ENCODE measurements at regions not wholly inside any gene's neighbourhood (a gene's known extent, or its start where the extent isn't known, plus 50 kb on each side); places are given as distances from the start of the nearest gene placed in this dataset.
"Not testable (repeated sequence)": the region's sequence is repeated elsewhere in the genome, so short reads cannot be mapped to it uniquely, and the experiment has no call there.

DNA sequence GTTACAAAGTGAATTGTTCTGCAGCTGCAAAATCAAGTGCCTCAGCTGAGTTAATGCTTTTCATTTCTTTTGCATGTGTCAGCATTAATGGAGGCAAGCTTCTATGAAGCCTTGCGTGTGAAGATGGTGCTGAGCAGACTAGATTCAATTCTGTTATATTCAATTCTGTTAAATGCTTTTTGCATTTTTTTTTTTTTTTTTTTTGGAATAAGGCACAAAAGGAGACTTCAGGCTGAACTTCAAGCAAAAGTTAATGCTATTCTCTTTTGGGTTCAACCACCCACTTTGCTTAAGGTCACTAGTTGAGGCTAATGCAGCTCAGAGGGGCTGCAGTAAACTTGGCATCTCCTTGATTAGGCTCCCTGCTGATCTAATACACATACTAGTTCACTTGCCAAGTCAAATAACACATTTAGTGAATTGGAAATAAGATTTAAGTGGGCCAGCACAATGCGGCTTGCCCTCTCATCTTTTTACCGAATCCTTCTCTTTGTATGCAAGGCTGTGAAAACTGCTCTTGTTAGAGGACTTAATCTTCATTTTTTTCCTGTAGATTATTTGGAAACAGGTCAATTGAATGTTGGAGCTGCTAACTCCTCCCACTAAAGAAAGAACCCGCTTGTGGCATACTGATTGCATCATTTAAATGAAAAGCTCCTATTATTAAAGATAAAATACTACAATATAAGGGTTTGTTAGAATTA lies 1020.2 kb downstream of the NR2F1-AS1 start:
- DNase-seq (ENCODE audit: low read depth in 2 of 2), result peak in 1 of 2 experiments; percentile 54

DNA sequence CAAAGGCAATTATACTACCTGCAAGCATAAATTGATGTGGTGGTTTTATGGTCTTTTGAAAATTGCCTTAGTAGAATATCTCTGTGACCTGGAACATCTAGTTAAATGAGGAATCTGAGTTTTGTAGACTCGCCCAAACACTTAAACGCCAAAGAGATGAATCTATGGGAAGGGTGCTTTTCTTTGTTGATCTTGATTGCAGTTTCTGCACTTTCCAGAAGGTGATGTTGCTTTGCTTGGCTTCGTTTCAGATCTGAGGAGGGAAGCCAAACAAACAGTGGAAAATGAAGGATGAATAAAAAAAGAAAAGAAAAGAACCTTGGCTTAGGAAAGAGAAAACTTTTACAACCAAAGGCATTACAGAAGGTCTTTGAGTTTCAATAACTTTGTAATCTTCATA lies 1021.2 kb downstream of the NR2F1-AS1 start:
- no peak for DNase-seq (ENCODE audit: low read depth in 2 of 2)

DNA sequence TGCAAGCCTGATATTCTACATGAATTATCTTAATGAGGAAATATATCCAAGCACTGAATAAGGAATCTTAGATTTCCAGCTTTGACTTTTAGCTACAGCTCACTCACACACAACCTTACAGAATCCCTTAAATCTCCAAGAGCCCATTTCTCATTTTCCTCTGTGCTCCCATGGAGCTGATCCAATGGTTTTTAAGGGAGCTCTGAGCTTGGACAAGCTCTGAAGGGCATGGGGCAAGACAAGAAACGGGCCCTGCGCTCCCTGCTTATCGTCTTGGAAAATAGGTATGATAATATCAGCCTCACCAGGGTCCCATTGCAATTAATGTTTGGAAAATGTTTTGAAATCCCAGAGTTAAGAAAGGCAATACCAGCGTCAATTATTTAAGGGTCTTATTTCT lies 1021.7 kb downstream of the NR2F1-AS1 start:
- no peak for DNase-seq (ENCODE audit: low read depth in 2 of 2)

DNA sequence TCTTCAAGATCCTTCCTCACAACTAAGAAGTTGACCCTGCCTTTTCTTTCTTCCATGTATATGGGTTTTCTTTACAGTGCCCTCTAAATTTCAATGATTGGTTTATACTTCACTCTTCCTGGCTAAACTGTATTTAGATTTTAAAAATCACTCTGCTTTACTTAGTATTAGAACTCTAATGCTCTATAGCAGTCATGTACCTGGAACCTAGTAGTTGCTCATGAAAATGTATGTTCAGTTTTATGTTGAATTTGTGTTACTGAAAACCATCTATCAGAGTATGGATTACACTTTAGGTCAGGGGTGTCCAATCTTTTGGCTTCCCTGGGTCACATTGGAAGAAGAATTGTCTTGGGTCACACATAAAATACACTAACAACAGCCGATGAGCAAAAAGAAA lies 1024.3 kb downstream of the NR2F1-AS1 start:
- DNase-seq (ENCODE audit: low read depth in 2 of 2), result no peak

DNA sequence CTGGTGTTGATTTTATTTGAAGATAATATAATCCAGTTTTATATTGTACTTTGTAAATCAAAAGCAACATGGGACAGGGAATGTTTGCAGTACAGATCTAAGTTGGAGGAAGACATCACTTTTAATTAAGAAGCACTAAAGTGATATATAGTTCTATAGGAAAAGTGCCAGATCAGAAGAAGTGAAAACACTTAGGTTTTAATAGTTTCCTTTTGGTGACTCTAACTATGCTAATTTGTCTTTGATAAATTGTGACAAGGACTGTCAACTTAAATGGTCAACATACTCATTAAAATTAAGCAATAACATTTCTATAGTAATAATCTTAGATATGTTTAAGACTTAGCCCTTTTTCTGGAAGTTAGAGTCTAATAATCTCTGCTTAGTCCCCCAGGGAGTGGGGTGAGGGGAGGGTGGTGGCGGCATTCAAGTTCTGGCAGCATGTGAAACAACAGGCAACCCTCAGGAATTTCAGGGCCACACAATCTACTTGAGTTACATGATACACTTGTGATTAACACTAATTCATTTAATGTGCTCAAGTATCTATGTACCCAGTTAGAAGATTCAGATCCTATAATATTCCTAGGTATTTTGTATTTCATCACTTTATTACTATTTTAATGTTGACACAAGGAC lies 1026.5 kb downstream of the NR2F1-AS1 start:
- no peak for DNase-seq (ENCODE audit: low read depth in 2 of 2)

DNA sequence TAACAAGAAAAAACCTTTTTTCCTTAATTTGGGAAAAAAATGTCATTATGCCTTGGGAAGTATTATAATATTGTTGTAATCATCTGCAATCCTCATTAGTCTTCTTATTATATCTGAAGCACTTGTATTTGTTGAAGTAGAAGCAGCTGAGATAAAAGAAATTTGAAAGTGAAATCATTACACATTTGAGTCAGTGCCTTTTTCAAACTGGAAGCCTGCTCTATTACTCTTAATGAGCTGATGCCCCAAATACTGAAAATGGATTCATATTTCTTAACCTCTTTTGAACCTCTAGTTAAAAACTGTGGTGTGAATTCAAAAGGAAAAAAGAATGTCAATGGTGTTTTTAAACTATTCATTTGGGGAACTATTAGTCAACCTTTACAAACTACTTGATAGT lies 1027.7 kb downstream of the NR2F1-AS1 start:
- no peak for DNase-seq (ENCODE audit: low read depth in 2 of 2)

DNA sequence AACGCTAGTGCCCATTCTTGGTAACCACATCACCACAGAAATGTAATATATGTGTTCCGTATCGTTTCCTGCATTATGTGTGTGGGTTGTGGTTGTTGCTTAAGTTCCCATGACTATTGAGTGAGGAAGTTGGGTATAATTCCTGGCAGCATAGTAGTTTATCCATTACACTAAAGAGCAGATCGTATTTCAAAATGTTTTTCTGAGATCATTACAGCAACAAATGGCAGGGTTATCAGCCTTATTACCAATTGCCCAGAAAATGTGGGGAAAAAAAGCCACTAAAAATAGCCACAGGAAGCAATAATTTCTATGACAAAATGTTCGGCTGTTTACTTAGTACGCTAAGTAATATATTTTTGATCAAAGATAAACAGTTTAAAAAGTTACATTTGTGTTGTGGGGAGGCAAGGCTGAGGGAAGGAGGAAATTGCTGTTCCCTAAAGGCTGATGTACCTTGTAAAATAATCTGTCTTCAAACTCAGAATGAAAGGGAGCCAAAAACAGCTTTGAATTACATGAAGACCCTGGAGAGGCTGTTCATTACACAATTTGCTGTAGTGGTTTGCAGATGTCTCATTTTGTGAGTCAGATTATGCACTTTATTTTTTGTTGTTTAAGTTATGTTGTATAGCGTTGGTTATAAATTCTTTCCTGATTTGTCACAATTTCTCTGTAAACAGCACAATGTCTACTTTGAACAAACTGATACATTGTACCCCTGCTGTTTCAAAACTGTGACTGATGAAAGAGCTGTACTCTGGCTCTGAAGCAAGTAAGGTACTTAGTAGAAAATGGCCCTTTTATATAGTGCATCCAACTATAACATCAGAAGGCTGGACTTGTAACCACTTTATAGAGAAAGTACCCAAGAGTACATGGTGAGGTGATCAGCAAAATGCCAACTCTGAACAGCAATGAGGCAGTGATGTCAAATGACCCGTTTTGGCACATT lies 1028.5 kb downstream of the NR2F1-AS1 start:
- peak; percentile 97 to 98 for DNase-seq (ENCODE audit: low read depth in 2 of 2)

DNA sequence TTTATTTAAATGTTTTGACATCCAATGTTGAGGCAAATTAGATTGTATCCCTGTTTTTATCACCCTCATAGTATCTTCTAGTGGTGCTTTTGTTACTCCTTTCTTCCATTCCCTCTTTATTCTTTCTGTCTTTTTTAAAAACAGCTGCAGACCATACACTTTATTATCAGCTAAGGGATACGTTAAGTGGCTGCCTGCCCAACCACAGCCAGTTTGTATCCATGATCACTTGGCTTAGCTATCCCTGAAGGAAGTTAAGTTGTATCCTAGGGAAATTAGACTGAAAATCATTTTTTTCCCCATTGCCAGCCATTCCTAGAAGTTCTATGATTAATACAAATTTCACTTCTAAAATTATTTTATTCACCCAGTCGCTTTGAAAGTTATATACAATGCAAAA lies 1032.7 kb downstream of the NR2F1-AS1 start:
- peak in 1 of 2 experiments; percentile 53 for DNase-seq (ENCODE audit: low read depth in 2 of 2)

DNA sequence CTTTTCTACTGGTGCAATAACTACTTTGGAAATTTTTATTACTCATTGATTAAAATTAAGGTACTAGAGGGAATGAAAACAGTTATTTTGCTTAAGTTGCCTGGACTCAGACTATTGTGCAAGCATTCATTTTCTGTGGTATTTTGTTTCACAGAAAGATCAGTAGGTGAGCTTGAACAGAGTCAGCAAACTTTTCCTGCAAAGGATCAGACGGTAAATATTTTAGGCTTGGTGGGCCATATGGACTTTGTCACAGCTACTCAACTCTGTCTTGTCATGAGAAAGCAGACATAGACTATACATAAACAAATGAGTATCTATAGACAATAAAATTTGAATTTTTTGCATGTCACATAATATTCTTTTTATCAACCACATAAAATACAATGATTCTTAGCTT lies 1036.4 kb downstream of the NR2F1-AS1 start:
- no peak for DNase-seq (ENCODE audit: low read depth in 2 of 2)

DNA sequence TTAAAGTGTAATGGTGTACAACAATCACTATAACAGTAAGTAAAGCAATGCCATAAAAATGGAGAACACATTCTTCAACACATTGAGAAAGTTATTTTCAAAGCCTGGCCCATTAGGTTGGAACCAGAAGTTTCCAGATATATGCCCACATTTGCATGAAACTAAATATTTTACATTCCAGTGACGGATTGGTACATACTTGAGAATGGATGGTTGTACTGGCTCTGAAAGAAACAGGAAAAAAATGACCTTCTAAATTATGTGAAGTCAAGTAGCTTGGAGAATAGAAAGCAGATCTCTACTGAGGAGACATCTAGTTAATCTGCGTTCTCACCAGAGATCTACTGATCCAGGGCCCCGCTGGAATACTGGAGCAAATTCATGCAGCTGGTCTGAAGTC lies 1037.0 kb downstream of the NR2F1-AS1 start:
- no peak for DNase-seq (ENCODE audit: low read depth in 2 of 2)

DNA sequence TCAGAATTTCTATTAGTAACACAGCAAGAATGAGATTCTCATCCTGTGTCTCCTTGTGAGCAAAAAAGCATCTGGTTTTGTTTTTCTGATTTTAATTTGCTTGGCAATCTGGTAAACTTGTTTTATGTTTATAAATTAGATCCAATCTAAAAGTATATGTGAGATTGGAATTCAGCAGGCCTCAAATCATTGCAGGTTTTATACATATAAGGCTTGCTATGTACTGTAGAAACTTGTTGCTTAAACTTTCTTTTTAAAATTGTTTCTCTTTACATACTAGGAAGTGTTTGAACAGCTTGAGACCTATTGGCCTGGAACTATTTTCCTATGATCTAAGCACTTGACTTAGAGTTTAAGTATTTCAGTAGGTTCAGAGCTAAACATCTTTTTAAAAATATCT lies 1037.8 kb downstream of the NR2F1-AS1 start:
- DNase-seq (ENCODE audit: low read depth in 2 of 2), result no peak

DNA sequence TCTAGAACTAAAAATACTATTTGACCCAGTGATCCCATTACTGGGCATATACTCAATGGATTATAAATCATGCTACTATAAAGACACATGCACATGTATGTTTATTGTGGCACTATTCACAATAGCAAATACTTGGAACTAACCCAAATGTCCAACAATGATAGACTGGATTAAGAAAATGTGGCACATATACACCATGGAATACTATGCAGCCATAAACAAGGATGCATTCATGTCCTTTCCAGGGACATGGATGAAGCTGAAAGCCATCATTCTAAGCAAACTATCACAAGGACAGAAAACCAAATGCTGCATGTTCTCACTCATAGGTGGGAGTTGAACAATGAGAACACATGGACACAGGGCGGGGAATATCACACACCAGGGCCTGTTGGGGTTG lies 1039.0 kb downstream of the NR2F1-AS1 start:
- DNase-seq (ENCODE audit: low read depth in 2 of 2), result not testable (repeated sequence)

DNA sequence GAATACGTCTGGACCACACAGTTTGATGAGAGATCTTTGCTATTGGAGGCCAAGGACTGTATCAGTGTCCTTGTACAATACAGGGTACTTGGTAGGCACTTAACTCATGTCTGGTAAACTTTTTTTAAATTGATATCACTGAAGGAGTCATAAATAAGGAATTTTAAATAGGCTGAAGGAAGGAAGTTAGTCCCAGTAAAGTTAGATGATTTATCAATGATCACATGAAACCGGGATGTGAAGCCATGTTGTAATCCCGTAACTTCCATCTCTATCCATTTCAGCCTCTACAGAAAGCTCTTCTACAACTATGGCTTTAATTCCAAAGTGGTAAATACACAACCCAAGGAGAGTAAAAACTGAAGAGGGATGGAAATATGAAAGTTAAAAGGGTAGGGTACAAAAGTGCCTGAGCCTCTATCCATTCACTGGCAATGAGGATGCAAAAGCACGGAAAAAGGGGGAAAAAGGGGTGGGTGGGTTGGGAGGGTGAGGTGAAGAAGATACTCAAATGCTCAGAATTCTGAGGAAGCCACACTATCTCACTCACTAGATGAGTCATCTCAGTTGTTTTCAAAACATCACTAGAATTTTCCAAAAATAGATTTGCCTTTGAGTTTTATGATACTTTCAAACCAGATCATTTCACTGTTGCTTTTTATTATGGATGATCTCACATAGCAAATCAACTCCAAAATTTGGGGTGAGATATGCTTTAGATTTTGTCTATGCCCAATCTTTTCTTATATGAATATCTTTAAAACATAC lies 1053.5 kb downstream of the NR2F1-AS1 start:
- no peak for DNase-seq (ENCODE audit: low read depth in 2 of 2)

DNA sequence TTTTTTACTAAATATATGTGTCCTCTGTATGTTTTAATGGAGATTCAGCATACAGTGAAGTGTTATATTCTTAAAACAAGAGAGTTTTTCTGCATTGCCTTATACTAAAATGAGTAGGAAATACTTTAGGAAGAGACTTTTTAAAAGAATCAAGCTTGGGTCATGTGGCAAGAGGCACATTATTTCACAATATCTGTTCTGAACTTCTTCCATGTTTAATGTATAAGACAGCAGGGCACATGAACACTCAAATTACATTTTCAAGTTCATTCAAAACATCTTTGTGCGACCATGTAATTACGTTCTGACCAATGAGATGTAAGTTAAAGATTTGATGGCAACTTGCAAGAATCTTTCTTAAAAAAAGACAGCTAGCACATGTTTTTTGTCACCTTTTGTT lies 1055.9 kb downstream of the NR2F1-AS1 start:
- DNase-seq (ENCODE audit: low read depth in 2 of 2), result no peak

DNA sequence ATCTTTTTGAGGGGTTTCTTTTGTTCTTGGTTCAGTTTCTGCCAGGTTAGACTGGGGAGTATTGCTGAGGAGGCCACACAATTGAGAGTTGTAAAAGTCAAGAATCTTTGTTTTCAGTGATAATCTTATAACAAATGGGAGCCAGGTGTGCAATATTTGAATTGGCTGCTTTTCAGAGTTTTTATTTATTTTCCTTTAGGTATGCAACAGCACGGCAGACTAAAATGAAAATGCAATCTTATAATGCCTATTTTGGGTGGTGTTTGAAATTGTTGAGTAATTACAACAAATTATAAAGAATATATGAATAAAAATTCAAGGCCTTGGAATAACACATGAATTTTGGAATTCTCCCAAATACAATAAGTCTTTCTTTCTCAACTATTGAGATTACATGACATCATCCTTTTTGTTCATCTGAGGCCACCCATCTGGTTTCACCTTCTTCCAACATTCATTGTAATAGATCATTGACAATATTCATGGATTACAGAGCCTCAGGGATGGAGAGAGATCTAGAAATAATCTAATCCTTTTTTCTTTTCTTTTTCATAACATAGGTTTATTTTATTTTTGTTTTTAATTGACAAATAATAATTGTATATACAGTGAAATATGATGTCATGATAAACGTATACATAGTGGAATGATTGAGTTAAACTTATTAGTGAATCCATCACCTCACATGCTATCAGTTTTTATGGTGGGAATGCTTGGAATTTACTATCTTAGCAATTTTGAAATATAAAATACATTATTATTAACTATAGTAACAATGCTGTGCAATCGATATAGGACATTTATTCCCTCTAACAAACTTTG lies 1061.0 kb downstream of the NR2F1-AS1 start:
- DNase-seq (ENCODE audit: low read depth in 2 of 2), result no peak

DNA sequence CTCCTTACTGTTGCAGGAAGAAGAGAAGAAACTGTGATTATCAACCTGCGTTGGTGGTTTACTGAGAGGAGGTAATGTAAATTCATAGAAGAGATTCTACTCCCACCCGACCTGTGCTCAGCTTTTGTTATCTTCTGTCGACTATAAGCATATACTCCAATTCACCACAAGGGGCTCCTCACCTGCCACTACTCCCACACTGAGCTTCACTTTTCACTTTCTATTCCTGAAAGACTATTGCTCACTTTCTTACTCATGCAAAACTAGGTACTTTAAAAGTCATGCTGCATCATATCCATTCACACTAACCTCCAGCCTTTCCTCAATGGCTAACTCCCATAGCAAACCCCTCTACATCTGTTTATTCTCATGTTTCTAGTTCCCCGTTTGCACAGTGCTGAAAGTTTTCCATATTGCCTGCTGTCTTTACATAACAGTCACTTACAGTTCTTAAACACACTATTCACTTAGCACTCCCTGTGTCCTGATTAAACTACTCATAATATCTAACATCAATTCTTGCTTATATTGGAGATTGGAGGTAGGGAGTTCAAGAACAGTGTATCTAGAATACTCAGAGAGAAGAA lies 1062.6 kb downstream of the NR2F1-AS1 start:
- peak in 1 of 2 experiments; percentile 21 for DNase-seq (ENCODE audit: low read depth in 2 of 2)

DNA sequence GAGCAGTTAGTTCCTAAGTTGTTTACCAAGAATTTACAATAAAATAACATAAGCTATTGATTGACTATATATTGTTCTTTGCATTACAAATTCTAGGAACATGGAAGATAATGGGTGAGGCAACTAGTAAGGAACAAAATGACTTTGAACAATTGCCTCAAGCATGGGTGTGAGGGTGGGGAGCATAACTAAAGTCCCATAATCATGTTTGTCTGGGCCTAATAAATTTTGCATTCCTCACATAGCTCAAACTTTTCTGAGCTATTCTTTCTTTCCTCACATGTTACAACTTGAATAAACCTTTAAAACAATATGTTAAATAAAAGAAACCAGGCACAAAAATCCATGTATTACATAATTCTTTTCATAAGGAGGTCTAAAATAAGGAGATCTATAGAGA lies 1066.1 kb downstream of the NR2F1-AS1 start:
- DNase-seq (ENCODE audit: low read depth in 2 of 2), result no peak

DNA sequence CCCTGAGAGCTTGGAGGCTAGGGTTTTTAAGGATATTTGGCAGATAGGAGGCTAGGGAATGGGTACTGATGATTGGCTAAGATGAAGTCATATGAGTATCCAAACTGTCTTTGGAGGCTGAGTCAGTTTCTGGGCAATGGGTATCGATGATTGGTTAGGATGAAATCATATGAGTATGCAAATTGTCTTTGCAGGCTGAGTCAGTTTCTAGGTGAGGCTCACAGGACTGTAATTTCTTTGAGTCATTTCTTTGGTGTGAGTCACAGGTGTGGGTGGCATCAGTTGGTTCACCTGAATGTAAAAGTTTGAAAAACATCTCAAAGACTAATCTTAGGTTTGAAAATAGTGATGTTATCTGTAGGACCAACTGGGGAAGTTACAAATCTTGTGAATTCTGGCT lies 1068.0 kb downstream of the NR2F1-AS1 start:
- no peak for DNase-seq (ENCODE audit: low read depth in 2 of 2)

DNA sequence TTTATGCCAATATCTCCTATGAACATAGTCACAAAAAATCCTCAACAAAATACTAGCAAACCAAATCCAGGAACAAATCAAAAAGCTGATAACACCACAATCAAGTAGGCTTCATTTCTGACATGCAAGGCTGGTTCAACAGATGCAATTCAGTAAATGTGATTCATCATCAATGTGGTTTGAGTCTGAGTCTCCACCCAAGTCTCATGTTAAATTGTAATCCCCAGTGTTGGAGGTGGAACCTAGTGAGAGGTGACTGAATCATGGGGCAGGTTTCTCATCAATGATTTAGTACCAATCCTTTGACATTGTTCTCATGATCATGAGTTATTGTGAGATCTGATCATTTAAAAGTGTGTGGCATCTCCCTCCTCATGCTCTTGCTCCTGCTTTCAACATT lies 1072.7 kb downstream of the NR2F1-AS1 start:
- no peak for DNase-seq (ENCODE audit: low read depth in 2 of 2)

DNA sequence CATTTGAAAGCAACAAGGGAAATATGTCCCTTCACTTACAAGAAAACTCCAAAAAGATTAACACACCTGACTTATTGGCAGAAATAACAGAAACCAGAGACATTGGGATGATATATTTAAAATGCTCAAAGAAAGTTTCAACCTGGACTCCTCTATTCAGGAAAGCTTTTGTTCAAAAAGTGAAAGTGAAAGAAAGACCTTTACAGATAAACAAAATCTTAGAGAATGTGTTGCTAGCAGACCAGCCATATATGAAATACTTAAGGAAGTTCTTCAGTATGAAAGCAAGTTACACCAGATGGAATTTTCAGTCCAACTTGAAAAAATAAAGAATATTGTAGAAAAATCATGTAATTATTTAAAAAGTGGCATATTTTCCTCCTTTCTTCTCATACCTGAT lies 1075.1 kb downstream of the NR2F1-AS1 start:
- no peak for DNase-seq (ENCODE audit: low read depth in 2 of 2)

DNA sequence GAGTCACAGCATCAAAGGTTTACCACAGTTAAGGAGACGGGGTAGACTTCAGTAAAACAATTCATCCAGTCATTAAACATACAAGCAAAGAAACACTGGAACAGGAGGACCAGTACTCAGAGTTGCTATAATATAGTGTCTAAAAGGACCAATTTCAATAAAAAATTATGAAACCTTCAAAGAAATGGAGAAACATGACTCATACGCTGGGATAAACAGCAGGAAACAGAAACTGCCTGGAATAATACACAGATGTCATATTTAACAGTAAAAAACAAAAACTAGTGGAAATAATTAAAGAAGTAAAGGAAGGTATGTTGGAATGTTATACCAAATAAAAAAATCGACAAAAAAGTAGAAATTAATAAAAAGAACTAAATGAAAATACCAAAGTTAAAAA lies 1075.9 kb downstream of the NR2F1-AS1 start:
- no peak for DNase-seq (ENCODE audit: low read depth in 2 of 2)

Data from fibroblast of skin of left biceps (primary cell).